ENCODE measurements at regions not wholly inside any gene's neighbourhood (a gene's known extent, or its start where the extent isn't known, plus 50 kb on each side); places are given as distances from the start of the nearest gene placed in this dataset.

- no peak overlapping the region for H4K91ac ChIP-seq (ENCODE audit: insufficient read length, low read depth, low read length)
- H3K79me2 ChIP-seq (ENCODE audit: insufficient read depth, low read length), result no peaks in the 10 kb centered on the region
- no peak overlapping the region for H3K18ac ChIP-seq (ENCODE audit: insufficient read length, low read depth, low read length)
- Mint-ChIP-seq H3K9me3 (no peaks in the 10 kb centered on the region), H3K4me3 (no peak overlapping the region), H3K27ac (peak overlapping the region in 1 of 3 experiments; percentile 76; a peak in 1 of 7 replicates), H3K36me3 (ENCODE audit: insufficient read depth in 1 of 3, low read depth in 3 of 3) (no peaks in the 10 kb centered on the region), H3K4me1 (peaks cover 11 to 31% of the 10 kb centered on the region in 2 experiments), H3K27me3 (ENCODE audit: low read depth) (no peaks in the 10 kb centered on the region)
- H3K23me2 ChIP-seq (ENCODE audit: insufficient read length, low read depth, low read length, poor library complexity, severe bottlenecking), result no peaks in the 10 kb centered on the region
- H3K9ac ChIP-seq (ENCODE audit: extremely low read depth, insufficient read length, low read length), result no peak overlapping the region
- H2BK12ac ChIP-seq (ENCODE audit: insufficient read length, low read depth, low read length), result no peak overlapping the region
- H3K27ac ChIP-seq (ENCODE audit: insufficient read length, low read depth, low read length), result no peak overlapping the region
- no peak overlapping the region for H3K14ac ChIP-seq (ENCODE audit: insufficient read depth, low read length)
- H2AFZ ChIP-seq (ENCODE audit: low read length), result no peak overlapping the region
- no peak for TF ChIP-seq CTCF (conservative IDR thresholded peaks at IDR 0.05)
- no peak overlapping the region for H3K4ac ChIP-seq (ENCODE audit: low read depth, low read length)
- no peaks in the 10 kb centered on the region for H3K9me3 ChIP-seq (ENCODE audit: control insufficient read depth, low read depth, low read length)
- no peak overlapping the region for H3K4me2 ChIP-seq (ENCODE audit: insufficient read depth, insufficient read length, low read length)
- no peak overlapping the region for H2BK5ac ChIP-seq (ENCODE audit: insufficient read length, low read length)
- H4K5ac ChIP-seq (ENCODE audit: insufficient read length, low read depth, low read length), result no peak overlapping the region
- H3K27me3 ChIP-seq (ENCODE audit: insufficient read depth, low read length), result no peaks in the 10 kb centered on the region
- no peaks in the 10 kb centered on the region for H4K20me1 ChIP-seq (ENCODE audit: control insufficient read depth, insufficient read depth, insufficient read length)
- no peak overlapping the region for H2BK120ac ChIP-seq (ENCODE audit: low read depth, low read length, poor library complexity, severe bottlenecking)
- no peaks in the 10 kb centered on the region for H3K79me1 ChIP-seq (ENCODE audit: insufficient read depth, low read depth, low read length, poor library complexity, severe bottlenecking)
- H3K4me1 ChIP-seq (ENCODE audit: insufficient read depth, low read length), result no peaks in the 10 kb centered on the region; the same call in 1 of the 2 replicates
- H2BK15ac ChIP-seq (ENCODE audit: low read depth, low read length), result no peak overlapping the region
- no peak overlapping the region for H2AK5ac ChIP-seq (ENCODE audit: insufficient read length, low read length)
- H2BK20ac ChIP-seq (ENCODE audit: low read depth, low read length, poor library complexity, severe bottlenecking), result no peak overlapping the region
- H3K23ac ChIP-seq (ENCODE audit: insufficient read length, low read depth, low read length), result no peak overlapping the region
- no CpG with 5 or more reads among the region's 3 CpGs for WGBS (ENCODE audit: extremely low coverage, insufficient read length, low lambda C conversion rate)
- H3T11ph ChIP-seq (ENCODE audit: low read length), result no peak overlapping the region
- H4K8ac ChIP-seq (replicated peaks; ENCODE audit: insufficient read length, low read depth, low read length), result no peak overlapping the region
- H3K56ac ChIP-seq (ENCODE audit: insufficient read length, low read depth, low read length), result no peak overlapping the region
- no peak for DNase-seq
Measured at GRCh38 chr5:18483451-18483850, 849.2 kb downstream of the TAF11L14 start.

Data from H9 (cell line).